ENCODE measurements at regions not wholly inside any gene's neighbourhood (a gene's known extent, or its start where the extent isn't known, plus 50 kb on each side); places are given as distances from the start of the nearest gene placed in this dataset.
"Not testable (repeated sequence)": the region's sequence is repeated elsewhere in the genome, so short reads cannot be mapped to it uniquely, and the experiment has no call there.

DNA sequence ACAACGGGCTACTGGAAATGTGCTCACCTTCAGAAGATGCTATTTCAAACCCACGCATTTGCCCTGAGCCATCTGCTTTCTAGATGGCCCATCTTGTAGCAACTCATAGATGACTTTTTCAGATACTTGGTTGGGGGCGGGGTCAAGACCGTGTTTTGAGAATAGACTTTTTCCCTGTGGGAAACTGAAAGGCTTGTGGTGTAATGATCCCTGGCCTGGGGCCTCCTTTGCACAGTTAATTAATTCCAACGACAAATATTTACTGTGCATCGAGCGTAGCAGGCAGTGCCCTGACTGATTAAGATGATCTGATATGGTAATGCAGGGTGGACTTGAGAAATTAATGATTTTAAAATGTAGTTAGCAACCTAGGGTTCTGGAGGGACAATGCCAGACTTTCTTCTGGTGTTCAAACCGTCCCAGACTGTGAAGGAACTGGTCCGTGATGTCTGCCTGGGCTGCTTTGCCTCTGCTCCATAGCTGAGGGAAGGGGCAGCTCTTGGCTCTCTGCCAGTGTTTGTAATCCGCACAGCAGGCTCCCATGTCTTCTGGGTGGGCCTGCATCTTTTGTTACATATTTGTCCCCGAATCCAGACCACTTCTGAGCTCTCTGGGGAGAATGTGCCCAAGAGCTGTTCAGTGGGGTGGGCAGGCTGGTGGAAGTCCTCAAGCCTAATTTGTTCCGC is 84.8 kb downstream of the ADAMTS15 start:
- Mint-ChIP-seq H3K27me3 (ENCODE audit: low read depth) (peaks cover 6% of the 10 kb centered on the region), H3K4me1 (peaks cover 50% of the 10 kb centered on the region), H3K27ac (peak overlapping the region; percentile 60 to 74 (median 73)), H3K9me3 (no peaks in the 10 kb centered on the region), H3K36me3 (ENCODE audit: low read depth) (no peaks in the 10 kb centered on the region), H3K4me3 (peak overlapping the region in 1 of 3 experiments; percentile 28)
- TF ChIP-seq, protein P1, sequence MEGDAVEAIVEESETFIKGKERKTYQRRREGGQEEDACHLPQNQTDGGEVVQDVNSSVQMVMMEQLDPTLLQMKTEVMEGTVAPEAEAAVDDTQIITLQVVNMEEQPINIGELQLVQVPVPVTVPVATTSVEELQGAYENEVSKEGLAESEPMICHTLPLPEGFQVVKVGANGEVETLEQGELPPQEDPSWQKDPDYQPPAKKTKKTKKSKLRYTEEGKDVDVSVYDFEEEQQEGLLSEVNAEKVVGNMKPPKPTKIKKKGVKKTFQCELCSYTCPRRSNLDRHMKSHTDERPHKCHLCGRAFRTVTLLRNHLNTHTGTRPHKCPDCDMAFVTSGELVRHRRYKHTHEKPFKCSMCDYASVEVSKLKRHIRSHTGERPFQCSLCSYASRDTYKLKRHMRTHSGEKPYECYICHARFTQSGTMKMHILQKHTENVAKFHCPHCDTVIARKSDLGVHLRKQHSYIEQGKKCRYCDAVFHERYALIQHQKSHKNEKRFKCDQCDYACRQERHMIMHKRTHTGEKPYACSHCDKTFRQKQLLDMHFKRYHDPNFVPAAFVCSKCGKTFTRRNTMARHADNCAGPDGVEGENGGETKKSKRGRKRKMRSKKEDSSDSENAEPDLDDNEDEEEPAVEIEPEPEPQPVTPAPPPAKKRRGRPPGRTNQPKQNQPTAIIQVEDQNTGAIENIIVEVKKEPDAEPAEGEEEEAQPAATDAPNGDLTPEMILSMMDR (IDR thresholded peaks at IDR 0.05; ENCODE audit: unreplicated experiment in 3 of 3): no peak

GRCh38 chr11:130533871-130534270 is 85.4 kb downstream of the ADAMTS15 start:
- Mint-ChIP-seq H3K4me1 (peaks cover 44% of the 10 kb centered on the region), H3K27ac (peak overlapping the region; percentile 60 to 74 (median 73)), H3K27me3 (ENCODE audit: low read depth) (peaks cover 6% of the 10 kb centered on the region), H3K9me3 (no peaks in the 10 kb centered on the region), H3K4me3 (no peak overlapping the region), H3K36me3 (ENCODE audit: low read depth) (no peaks in the 10 kb centered on the region)
- TF ChIP-seq, protein P1 (IDR thresholded peaks at IDR 0.05; ENCODE audit: unreplicated experiment in 3 of 3): no peak

DNA sequence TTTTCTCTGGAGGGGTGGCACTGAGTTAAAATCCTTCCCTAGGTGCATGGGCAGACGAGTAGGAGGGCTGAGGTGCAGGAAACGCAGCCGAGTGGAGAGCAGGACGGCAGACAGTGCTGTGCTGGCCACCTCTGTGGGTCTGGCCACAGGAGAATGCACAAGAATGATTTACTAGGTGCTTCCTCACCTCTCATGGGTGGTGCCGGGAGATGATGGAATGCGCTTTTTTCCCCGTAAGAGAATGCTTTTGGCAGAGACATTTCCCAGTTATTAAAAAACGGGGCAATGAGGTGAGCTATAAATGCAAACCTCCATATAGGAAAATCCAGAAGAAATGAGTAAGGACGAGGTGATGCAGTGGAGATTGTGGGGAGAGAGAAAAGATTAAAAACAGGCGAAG is 86.1 kb downstream of the ADAMTS15 start:
- no peak overlapping the region for H3K4me3 Mint-ChIP-seq
- peaks cover 40% of the 10 kb centered on the region for H3K4me1 Mint-ChIP-seq
- H3K27ac Mint-ChIP-seq: peak overlapping the region; percentile 60 to 74 (median 73)
- H3K36me3 Mint-ChIP-seq (ENCODE audit: low read depth): no peaks in the 10 kb centered on the region
- TF ChIP-seq, protein P1 (IDR thresholded peaks at IDR 0.05; ENCODE audit: unreplicated experiment in 3 of 3): no peak
- peaks cover 6% of the 10 kb centered on the region for H3K27me3 Mint-ChIP-seq (ENCODE audit: low read depth)
- peaks cover 5% of the 10 kb centered on the region for H3K9me3 Mint-ChIP-seq

- peak overlapping the region; percentile 60 to 74 (median 73) for H3K27ac Mint-ChIP-seq
- H3K9me3 Mint-ChIP-seq: peaks cover 5% of the 10 kb centered on the region
- TF ChIP-seq, protein P1 (IDR thresholded peaks at IDR 0.05; ENCODE audit: unreplicated experiment in 3 of 3): no peak
- H3K4me1 Mint-ChIP-seq: peaks cover 38% of the 10 kb centered on the region
- no peak overlapping the region for H3K4me3 Mint-ChIP-seq
- H3K27me3 Mint-ChIP-seq (ENCODE audit: low read depth): peaks cover 11% of the 10 kb centered on the region
- no peaks in the 10 kb centered on the region for H3K36me3 Mint-ChIP-seq (ENCODE audit: low read depth)
These were observed 87.1 kb downstream of the ADAMTS15 start for GRCh38 chr11:130535520-130535919.

DNA sequence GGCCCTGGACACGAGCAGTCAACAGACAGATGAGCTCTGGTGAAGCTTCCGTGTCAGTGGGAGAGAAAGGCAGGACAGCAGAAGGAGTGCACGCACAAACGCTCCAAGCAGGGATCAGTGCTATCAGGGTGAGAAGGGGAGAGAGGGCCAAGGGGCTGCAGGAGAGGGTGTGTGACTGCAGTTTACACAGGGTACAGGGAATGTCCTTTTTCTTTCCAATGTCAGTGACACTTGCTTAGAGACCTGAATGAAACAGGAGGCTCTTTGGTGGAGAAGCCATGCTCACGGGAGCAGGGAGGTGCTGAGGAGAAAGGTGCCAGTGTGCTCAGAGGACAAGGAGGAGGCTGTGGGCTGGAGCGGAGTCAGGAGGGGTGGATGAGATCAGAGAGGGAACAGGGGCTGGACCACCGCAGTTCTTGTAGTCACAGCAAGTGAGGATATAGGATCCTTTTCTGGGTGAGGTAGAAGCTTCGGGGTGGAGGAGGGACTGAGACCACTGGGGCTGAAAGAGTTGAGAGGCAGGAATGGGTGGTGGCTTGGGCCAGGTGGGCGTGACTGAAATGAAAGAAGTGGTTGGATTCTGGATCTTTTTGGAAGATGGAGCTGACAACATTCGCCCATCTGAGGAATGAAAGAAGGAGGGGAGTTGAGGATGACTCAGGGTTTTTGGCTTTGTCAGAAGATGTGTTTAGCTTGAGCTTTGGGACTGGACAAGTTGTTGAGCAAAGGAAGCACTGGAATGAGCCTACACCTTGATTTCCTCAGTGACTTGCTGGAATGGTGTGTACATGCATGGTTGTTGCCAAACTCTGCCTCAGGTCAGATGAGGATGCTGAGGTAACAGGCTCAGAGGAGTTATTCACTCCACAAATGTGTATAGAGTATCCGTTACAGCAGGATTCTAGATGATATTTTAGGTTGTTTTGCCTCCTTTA is 87.9 kb downstream of the ADAMTS15 start:
- H3K27me3 Mint-ChIP-seq (ENCODE audit: low read depth): peaks cover 11% of the 10 kb centered on the region
- H3K4me1 Mint-ChIP-seq: peaks cover 31% of the 10 kb centered on the region
- peaks cover 8% of the 10 kb centered on the region for H3K9me3 Mint-ChIP-seq
- no peak overlapping the region for H3K4me3 Mint-ChIP-seq
- TF ChIP-seq, protein P1 (IDR thresholded peaks at IDR 0.05; ENCODE audit: unreplicated experiment in 3 of 3): no peak
- H3K36me3 Mint-ChIP-seq (ENCODE audit: low read depth): no peaks in the 10 kb centered on the region
- peak overlapping the region; percentile 7 to 74 (median 60) for H3K27ac Mint-ChIP-seq

GRCh38 chr11:130539680-130540079 is 91.2 kb downstream of the ADAMTS15 start:
- H3K4me3 Mint-ChIP-seq; H3K36me3 Mint-ChIP-seq (ENCODE audit: low read depth); H3K27ac Mint-ChIP-seq: not testable (repeated sequence)
- H3K27me3 Mint-ChIP-seq (ENCODE audit: low read depth): peaks cover 11% of the 10 kb centered on the region
- H3K9me3 Mint-ChIP-seq: peaks cover 10% of the 10 kb centered on the region
- H3K4me1 Mint-ChIP-seq: peaks cover 13% of the 10 kb centered on the region
